GM12872 (cell line): ENCODE measurements at regions not wholly inside any gene's neighbourhood (a gene's known extent, or its start where the extent isn't known, plus 50 kb on each side); places are given as distances from the start of the nearest gene placed in this dataset.

Experiments
- TF ChIP-seq, protein P1 (sequence below): IDR thresholded peaks from 3 replicates; pipeline ENCODE4 v1.5.1; 2011; ENCODE audit warnings: low read depth, mild to moderate bottlenecking, low read length, moderate library complexity; ENCODE audit not compliant: insufficient read depth

DNA sequence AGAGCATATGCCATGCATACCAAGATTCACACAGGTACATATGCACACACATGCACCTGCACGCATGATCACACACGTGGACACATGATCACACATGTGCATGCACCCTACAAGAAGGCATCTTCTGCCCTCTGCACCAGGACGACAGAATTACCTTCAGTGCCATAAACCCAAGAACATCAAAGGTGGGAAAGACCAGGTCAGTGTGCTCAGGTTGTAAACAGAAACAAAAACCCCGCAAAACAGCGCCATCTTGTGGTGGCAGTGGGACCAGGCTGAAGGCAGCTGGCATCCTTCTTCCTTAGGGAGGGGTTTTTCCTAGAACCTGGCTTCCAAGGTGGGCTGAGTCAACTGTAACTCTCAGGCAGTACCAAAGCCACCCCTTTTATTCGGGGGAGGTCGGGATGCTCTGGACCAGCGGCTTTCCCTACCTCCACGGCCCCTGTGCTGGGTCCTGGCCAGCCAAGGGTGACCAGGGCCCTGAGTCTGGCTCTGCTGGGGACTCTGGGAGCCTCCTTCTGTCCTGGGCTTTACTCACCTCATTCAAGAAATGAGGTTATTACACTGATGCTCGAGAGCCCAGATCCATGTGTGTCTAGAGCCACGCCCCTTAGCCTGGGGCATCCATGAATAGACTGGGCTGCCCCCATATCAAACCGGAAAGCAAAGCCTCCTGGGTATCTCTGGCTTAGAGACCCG is 69.4 kb upstream of the FGF3 start:
- TF ChIP-seq, protein P1, sequence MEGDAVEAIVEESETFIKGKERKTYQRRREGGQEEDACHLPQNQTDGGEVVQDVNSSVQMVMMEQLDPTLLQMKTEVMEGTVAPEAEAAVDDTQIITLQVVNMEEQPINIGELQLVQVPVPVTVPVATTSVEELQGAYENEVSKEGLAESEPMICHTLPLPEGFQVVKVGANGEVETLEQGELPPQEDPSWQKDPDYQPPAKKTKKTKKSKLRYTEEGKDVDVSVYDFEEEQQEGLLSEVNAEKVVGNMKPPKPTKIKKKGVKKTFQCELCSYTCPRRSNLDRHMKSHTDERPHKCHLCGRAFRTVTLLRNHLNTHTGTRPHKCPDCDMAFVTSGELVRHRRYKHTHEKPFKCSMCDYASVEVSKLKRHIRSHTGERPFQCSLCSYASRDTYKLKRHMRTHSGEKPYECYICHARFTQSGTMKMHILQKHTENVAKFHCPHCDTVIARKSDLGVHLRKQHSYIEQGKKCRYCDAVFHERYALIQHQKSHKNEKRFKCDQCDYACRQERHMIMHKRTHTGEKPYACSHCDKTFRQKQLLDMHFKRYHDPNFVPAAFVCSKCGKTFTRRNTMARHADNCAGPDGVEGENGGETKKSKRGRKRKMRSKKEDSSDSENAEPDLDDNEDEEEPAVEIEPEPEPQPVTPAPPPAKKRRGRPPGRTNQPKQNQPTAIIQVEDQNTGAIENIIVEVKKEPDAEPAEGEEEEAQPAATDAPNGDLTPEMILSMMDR: peak; percentile 96

DNA sequence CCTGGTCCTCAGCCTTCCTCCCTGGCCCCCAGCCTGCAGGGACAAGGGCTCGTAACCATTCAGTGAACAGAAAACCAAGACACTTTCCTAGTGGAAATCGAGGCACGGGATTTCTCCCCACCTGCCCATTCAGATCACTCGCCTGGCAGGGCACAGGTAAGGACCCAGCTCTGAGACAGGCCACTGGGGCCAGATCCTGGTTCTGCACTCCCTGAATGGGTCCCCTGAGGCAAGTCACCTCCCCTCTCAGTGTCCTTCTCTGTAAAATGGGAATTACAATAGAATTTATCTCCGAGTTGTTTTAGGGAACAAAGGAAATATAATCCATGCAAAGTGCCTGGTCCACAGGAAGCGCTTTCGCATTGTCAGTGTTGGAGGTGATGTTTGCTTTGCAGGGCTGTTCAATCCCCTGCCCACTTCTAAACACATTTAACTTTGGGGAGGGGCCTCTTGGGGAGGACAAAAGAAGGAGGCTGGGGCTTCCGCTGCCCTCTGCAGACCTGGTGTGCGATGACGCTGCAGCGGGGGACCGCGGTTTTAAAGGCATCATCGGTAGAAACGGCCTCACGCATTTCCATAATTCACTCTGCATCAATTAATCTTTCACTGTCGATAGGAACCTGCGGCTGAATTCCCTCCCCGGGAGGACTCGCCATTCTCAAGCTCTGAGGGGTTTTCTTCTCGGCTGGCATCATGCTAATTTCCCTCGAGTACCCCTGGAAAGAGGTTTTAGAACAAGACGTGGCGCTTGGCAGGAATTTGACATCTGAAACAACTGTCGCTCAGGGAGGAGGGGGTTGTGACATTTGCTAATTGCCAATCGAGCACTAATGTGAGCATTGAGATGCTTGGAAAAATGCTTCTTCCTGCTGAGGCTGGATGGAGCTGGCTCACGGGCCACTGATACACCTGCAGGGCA is 70.4 kb upstream of the FGF3 start:
- TF ChIP-seq, protein P1: no peak

DNA sequence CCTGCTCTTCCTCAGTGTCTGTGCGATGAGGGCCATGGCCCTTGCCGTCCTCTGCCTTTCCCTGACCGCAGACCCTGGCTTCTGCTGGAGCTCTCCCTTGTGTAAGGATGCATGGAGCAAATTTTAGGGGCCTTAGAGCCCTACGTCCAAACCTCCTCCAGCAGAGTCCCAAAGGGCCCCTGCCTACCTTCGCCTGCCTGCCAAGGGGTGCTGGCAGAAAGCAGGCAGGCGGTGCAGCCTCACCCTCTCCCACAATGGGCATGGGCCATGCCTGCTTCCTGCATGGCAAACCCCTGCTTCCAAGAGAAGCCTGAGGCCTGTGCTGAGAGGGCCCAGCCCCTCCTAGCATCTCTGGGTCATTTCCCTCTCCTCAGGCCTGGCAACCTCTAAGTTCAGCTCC is 71.3 kb upstream of the FGF3 start:
- TF ChIP-seq, protein P1: no peak

DNA sequence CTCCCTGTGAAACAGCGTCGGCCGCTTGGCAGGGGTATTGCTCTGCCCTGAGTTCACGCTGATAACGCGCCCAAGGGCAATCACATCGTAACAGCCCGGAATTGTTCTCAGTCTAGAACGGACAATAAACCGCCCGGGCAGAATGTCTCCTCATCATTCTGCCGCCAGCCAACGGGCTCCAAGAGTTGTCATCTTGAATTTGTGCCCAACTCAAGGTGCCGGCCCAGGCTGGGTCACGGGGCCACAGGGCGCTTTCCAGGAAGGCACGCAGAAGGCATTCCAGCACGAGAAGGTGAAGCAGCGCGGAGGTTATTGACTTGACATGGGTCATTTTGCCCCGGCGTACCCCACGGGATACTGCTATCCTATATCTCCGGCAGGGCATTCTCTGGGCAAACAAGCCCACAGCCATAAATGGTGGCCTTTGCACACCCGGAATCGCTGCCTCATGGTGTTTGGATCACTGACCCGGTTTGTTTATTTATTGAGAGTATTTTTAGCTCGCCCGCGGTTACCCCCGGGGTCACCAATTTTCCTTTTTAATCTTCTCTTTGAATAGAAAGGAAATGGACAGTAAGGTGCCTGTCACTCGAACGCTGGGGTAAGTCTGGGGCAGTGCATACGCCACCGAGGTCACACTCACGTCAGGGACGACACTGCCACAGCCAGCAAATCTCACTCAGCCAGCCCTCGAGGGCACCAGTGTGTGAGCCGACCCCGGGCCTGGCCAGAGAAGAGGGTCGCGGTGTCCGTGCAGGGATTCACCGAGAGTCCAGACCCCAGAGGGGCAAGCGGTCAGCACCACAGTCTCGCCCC is 72.4 kb upstream of the FGF3 start:
- TF ChIP-seq, protein P1: no peak

DNA sequence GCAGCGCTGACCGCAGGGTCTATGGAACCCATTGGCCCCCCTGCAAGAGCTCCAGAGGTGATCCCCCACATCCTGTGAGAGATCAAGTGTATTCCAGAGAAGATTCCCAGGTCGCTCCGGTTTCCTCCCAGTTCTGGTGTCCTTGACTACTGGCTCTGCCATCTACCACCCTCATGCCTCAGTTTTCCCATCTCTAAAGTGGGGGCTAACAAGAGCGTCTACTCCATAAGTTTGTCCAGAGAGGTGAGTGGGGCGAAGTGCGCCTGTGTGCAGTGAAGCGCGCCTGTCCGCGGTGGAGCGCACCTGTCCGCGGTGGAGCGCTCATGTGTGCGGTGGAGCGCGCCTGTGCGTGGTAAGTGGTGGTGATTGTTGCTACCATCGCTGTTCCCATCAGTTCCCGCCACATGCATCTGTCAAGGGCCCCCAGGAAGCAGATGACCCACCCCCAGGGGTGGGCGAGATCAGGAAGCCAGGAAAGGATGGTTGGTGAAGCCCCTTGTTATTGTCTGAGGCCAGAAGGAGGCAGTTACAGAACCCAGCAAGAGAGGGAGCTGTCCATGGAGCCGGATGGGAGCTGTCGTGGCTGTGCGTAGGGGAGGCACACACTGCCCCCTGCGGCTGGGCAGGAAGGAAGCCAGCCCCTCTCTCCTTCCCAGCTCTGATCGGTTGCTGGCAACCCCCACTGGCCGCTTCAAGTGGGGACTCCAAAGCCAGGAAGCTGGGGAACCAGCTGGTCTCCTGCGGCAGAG is 73.2 kb upstream of the FGF3 start:
- TF ChIP-seq, protein P1: no peak

DNA sequence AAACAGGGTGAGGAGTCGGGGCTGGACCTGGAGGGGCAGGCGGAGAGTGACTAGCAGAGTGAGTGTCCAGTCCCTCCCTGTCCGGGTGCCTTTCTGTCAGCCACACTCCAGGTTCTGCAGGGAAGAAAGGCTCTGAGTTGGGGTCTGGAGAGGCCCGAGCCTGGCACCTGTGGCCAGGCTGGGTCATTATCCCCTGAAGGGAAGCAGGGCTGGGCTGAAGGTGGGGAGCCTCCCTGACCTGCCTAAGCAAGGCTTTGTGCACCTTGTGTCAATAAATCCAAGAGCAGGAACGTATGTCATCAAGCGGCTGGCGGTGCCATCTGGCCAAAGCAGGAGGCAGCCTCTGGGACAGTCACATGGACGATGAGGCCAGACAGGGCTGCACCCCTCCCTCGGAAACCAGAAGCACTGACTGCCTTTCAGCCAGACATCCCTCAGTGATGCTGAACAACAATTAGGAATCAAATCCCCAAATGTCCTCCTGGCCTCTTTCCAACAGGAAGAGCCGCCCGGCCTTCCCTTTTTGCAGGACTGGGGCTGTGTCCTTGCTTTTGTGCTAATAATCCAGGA is 73.9 kb upstream of the FGF3 start:
- TF ChIP-seq, protein P1: no peak
